Endothelial cell of umbilical vein (primary cell): ENCODE measurements at regions not wholly inside any gene's neighbourhood (a gene's known extent, or its start where the extent isn't known, plus 50 kb on each side); places are given as distances from the start of the nearest gene placed in this dataset.

Experiments
- BruUV-seq: library from RNA; stranded (reverse); fragments of 400-500 nt; replicated peaks from 2 replicates; lab custom pipeline; 2021; lab: Mats Ljungman, UMichigan
- CTCF ChIA-PET: fragments of 300-600, 350-600 bp; sonication (Branson Sonifier 250); formaldehyde crosslinking; loops from one replicate; lab custom pipeline; 2021; ENCODE audit warnings: antibody characterized with exemption, inconsistent platforms; lab: Charles Lee
- POLR2A ChIA-PET: fragments of 300-600, 350-600 bp; sonication (Branson Sonifier 250); formaldehyde crosslinking; loops from one replicate; lab custom pipeline; 2021; ENCODE audit warnings: antibody characterized with exemption, inconsistent platforms; lab: Charles Lee
- DNase-seq: peaks from one replicate; pipeline ENCODE4 v3.0.0-alpha.2; 2011; ENCODE audit warnings: low read depth, low spot score
- FAIRE-seq: peaks from 2 replicates; lab custom pipeline; 2011; peaks lifted over from hg19 to GRCh38; lab: Jason Lieb, UNC
- H2AFZ ChIP-seq: 2 replicates; pipeline ENCODE4 v1.6.0; 2012; ENCODE audit warnings: low read depth, low read length, control low read depth, inconsistent platforms
- H3K27ac ChIP-seq: 2 replicates; pipeline ENCODE4 v1.5.1; 2011; ENCODE audit warnings: low read depth, mild to moderate bottlenecking, control low read depth, low read length, moderate library complexity; ENCODE audit not compliant: insufficient read depth
- H3K27me3 ChIP-seq, 2 experiments: 2 replicates each; pipeline versions ENCODE4 v1.6.0 to v1.6.1; 2011; ENCODE audit warnings: low read length in 2 of 2, mixed read lengths in 1 of 2; ENCODE audit not compliant: control insufficient read depth in 2 of 2, insufficient read depth in 2 of 2
- H3K36me3 ChIP-seq, 2 experiments: 2 replicates in 1 of 2; 3 replicates in 1 of 2; pipeline ENCODE4 v1.5.1; 2011; ENCODE audit warnings: low read length in 2 of 2, mild to moderate bottlenecking in 1 of 2, moderate library complexity in 1 of 2; ENCODE audit not compliant: control insufficient read depth in 2 of 2, insufficient read depth in 2 of 2; ENCODE audit errors: extremely low read depth in 1 of 2
- H3K4me1 ChIP-seq: 3 replicates; pipeline ENCODE4 v1.5.1; 2011; ENCODE audit warnings: mild to moderate bottlenecking, low read length; ENCODE audit not compliant: control insufficient read depth, insufficient read depth; ENCODE audit errors: extremely low read depth
- H3K4me2 ChIP-seq: 2 replicates; pipeline ENCODE4 v1.6.1; 2011; ENCODE audit warnings: low read length, control low read depth, mixed read lengths; ENCODE audit not compliant: insufficient read depth
- H3K4me3 ChIP-seq, 3 experiments: fragments of 200-600 bp in 1 of 3; sonication (generic), shearing (Covaris generic) in 1 of 3; replicated peaks in 1 of 3; 2 replicates each; pipeline ENCODE4 v1.5.1; 2011 to 2016; ENCODE audit warnings: control low read depth in 3 of 3, low read length in 3 of 3, mild to moderate bottlenecking in 2 of 3, inconsistent platforms in 1 of 3, low read depth in 1 of 3, moderate library complexity in 1 of 3; ENCODE audit not compliant: insufficient read depth in 1 of 3
- H3K79me2 ChIP-seq: 2 replicates; pipeline ENCODE4 v1.6.0; 2012; ENCODE audit warnings: low read length, inconsistent platforms; ENCODE audit not compliant: control insufficient read depth, insufficient read depth
- H3K9ac ChIP-seq: replicated peaks from 2 replicates; pipeline ENCODE3; 2011; ENCODE audit warnings: low read length, control low read depth; ENCODE audit not compliant: insufficient read depth; ENCODE audit errors: extremely low read depth
- H3K9me1 ChIP-seq: replicated peaks from 3 replicates; pipeline ENCODE4 v1.6.0; 2011; ENCODE audit warnings: mild to moderate bottlenecking, low read length; ENCODE audit not compliant: control insufficient read depth, insufficient read depth; ENCODE audit errors: extremely low read depth
- H3K9me3 ChIP-seq: replicated peaks from 2 replicates; pipeline ENCODE4 v1.5.1; 2012; ENCODE audit warnings: low read length, inconsistent platforms; ENCODE audit not compliant: control insufficient read depth, insufficient read depth
- H4K20me1 ChIP-seq: replicated peaks from 2 replicates; pipeline ENCODE3; 2011; ENCODE audit warnings: mild to moderate bottlenecking, low read length; ENCODE audit not compliant: control insufficient read depth, insufficient read depth; ENCODE audit errors: extremely low read depth
- EZH2 ChIP-seq: IDR thresholded peaks from 2 replicates; pipeline ENCODE4 v1.6.1; 2012; ENCODE audit warnings: borderline replicate concordance, low read depth, mild to moderate bottlenecking, moderate library complexity, low read length, inconsistent platforms; ENCODE audit not compliant: severe bottlenecking
- FOS ChIP-seq: IDR thresholded peaks from 2 replicates; pipeline ENCODE4 v1.6.1; 2011; ENCODE audit warnings: mild to moderate bottlenecking, low read length, moderate library complexity, borderline replicate concordance; ENCODE audit not compliant: insufficient read depth
- GATA2 ChIP-seq: IDR thresholded peaks from 2 replicates; pipeline ENCODE4 v1.7.0; 2011; ENCODE audit warnings: low read depth, mild to moderate bottlenecking, moderate library complexity, mixed read lengths, low read length; ENCODE audit not compliant: insufficient read length, insufficient read depth
- JUN ChIP-seq: IDR thresholded peaks from 2 replicates; pipeline ENCODE4 v1.6.1; 2011; ENCODE audit warnings: borderline replicate concordance, low read depth; ENCODE audit not compliant: insufficient read length, insufficient read depth
- MAX ChIP-seq: IDR thresholded peaks from 2 replicates; pipeline ENCODE4 v1.6.1; 2011; ENCODE audit not compliant: insufficient read depth, insufficient read length
- MYC ChIP-seq: IDR thresholded peaks from one replicate; pipeline ENCODE4 v1.6.1; 2011; ENCODE audit warnings: mild to moderate bottlenecking, low read depth, low read length
- POLR2A ChIP-seq: IDR thresholded peaks from 2 replicates; pipeline ENCODE4 v1.6.1; 2012; ENCODE audit warnings: low read depth, mild to moderate bottlenecking, control low read depth, low read length
- POLR2AphosphoS5 ChIP-seq: IDR thresholded peaks from 2 replicates; pipeline ENCODE4 v1.6.1; 2012; ENCODE audit warnings: low read depth, mild to moderate bottlenecking, control low read depth, low read length, moderate library complexity; ENCODE audit not compliant: insufficient read depth
- dilution Hi-C: fragments of 300-500 bp; cut with MboI; formaldehyde crosslinking; loops from one replicate; pipeline ENCODE4 v1.15.0; 2019; ENCODE audit warnings: low sequenced_read_pairs; ENCODE audit not compliant: extremely low pct_ligation_motif_present
- intact Hi-C: fragments of 100-400 bp; cut with micrococcal nuclease; formaldehyde crosslinking; loops from one replicate; pipeline ENCODE4 v1.10.0; 2022
- TF ChIP-seq, protein P1 (sequence below), 2 donors: IDR thresholded peaks; 1 replicate in 1 of 2; 2 replicates in 1 of 2; pipeline ENCODE4 v1.5.1; 2011; ENCODE audit warnings: low read length in 2 of 2, mild to moderate bottlenecking in 2 of 2, moderate library complexity in 2 of 2, control low read depth in 1 of 2, inconsistent platforms in 1 of 2, low read depth in 1 of 2; ENCODE audit not compliant: insufficient read depth in 1 of 2; ENCODE audit errors: extremely low read depth in 1 of 2

GRCh38 chr12:91923864-91924263 is 221.8 kb downstream of the BTG1 start:
- Histone ChIP-seq H3K9ac (no peak overlapping the region), H3K79me2 (no peaks in the 10 kb centered on the region), H3K27ac (no peak overlapping the region), H3K9me3 (no peaks in the 10 kb centered on the region), H3K4me1 (peaks cover 10% of the 10 kb centered on the region), H3K4me3 (no peak overlapping the region), H2AFZ (no peak overlapping the region), H3K4me2 (no peak overlapping the region), H3K36me3 (no peaks in the 10 kb centered on the region), H4K20me1 (no peaks in the 10 kb centered on the region), H3K27me3 (no peaks in the 10 kb centered on the region), H3K9me1 (no peaks in the 10 kb centered on the region)
- POLR2A ChIA-PET: no interaction called here
- TF ChIP-seq POLR2A: no peak
- no peak for TF ChIP-seq EZH2
- TF ChIP-seq, protein P1, sequence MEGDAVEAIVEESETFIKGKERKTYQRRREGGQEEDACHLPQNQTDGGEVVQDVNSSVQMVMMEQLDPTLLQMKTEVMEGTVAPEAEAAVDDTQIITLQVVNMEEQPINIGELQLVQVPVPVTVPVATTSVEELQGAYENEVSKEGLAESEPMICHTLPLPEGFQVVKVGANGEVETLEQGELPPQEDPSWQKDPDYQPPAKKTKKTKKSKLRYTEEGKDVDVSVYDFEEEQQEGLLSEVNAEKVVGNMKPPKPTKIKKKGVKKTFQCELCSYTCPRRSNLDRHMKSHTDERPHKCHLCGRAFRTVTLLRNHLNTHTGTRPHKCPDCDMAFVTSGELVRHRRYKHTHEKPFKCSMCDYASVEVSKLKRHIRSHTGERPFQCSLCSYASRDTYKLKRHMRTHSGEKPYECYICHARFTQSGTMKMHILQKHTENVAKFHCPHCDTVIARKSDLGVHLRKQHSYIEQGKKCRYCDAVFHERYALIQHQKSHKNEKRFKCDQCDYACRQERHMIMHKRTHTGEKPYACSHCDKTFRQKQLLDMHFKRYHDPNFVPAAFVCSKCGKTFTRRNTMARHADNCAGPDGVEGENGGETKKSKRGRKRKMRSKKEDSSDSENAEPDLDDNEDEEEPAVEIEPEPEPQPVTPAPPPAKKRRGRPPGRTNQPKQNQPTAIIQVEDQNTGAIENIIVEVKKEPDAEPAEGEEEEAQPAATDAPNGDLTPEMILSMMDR (IDR thresholded peaks at IDR 0.05; ENCODE audit: extremely low read depth in 1 of 2, insufficient read depth in 1 of 2, low read depth in 1 of 2, low read length in 2 of 2): no peak
- TF ChIP-seq POLR2AphosphoS5: no peak
- no peak for TF ChIP-seq MAX
- TF ChIP-seq JUN: no peak
- TF ChIP-seq FOS: no peak
- TF ChIP-seq MYC: no peak
- no peak for TF ChIP-seq GATA2
- DNase-seq (no peak), FAIRE-seq (no peak)
- dilution Hi-C loops (no loop called here), intact Hi-C loops (no loop called here)
- BruUV-seq: no TSS peak
- CTCF ChIA-PET: no interaction called here
